ENCODE measurements at regions not wholly inside any gene's neighbourhood (a gene's known extent, or its start where the extent isn't known, plus 50 kb on each side); places are given as distances from the start of the nearest gene placed in this dataset.

DNA sequence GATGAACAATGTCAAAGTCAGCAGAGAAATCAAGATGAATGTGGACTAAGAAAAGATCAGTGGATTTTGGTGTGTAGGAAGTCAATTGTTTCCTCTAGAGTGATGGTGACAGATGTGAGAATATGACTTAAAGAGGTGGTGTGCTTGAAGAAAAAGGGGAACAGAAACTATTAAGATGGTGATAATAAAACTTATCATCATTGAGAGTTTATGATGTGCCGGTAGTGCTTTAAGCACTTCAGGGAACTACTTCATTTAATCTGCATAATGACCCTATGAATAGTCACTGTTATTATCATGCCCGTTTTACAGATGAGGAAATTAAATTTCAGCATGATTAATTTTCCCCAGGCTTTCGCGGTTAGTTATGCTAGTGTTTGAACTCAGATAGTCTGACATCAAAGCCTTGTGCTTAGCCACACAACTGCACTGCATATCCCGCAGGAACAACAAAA is 246.9 kb upstream of the LRRC7 start:
- Histone ChIP-seq H3K9ac (ENCODE audit: insufficient read depth in 1 of 2, low read length in 2 of 2) (no peak overlapping the region), H3K27ac (ENCODE audit: low read depth in 1 of 2, low read length in 1 of 2) (no peak overlapping the region), H3K9me3 (ENCODE audit: control insufficient read depth in 4 of 4, insufficient read depth in 3 of 4, low read length in 3 of 4) (peaks cover 0 to 4% (median 0%) of the 10 kb centered on the region in 4 donors), H3K27me3 (ENCODE audit: control insufficient read depth in 3 of 3, insufficient read depth in 3 of 3, low read length in 2 of 3) (no peaks in the 10 kb centered on the region), H3K4me3 (no peak overlapping the region), H3K36me3 (ENCODE audit: control insufficient read depth in 4 of 4, insufficient read depth in 4 of 4, low read length in 4 of 4) (no peaks in the 10 kb centered on the region), H3K4me1 (ENCODE audit: control insufficient read depth in 5 of 5, insufficient read depth in 5 of 5, low read length in 5 of 5) (no peaks in the 10 kb centered on the region)
- DNase-seq (no peak), ATAC-seq (ENCODE audit: insufficient read depth, low FRiP score) (no peak)
- WGBS, 2 donors, result 40 to 42% methylated on average over 5 of the region's 5 CpGs
- no peak for TF ChIP-seq CTCF (IDR thresholded peaks at IDR 0.05; ENCODE audit: control extremely low read depth, extremely low read depth)

DNA sequence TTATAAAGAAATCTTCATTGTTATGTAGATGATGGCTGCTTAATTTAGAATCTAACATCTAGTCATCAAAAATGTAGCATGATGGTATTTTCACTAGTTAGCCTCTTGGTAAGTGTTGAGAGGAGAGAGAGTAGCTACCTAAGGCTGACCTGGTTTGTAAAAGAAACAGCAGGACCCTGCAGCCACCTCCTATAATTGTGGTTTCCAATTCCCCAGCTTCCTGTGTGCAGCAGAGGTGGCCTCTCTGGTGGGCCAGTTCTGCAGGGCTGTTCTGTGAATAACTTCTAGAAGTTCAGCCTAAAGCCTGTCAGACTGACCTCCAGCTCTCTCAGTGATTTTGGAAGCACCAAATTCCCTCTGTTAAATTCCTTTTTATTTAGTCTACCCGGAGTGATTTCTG is 246.4 kb upstream of the LRRC7 start:
- Histone ChIP-seq H3K9ac (ENCODE audit: insufficient read depth in 1 of 2, low read length in 2 of 2) (no peak overlapping the region), H3K9me3 (ENCODE audit: control insufficient read depth in 4 of 4, insufficient read depth in 3 of 4, low read length in 3 of 4) (no peaks in the 10 kb centered on the region), H3K4me3 (no peak overlapping the region), H3K4me1 (ENCODE audit: control insufficient read depth in 5 of 5, insufficient read depth in 5 of 5, low read length in 5 of 5) (no peaks in the 10 kb centered on the region), H3K36me3 (ENCODE audit: control insufficient read depth in 4 of 4, insufficient read depth in 4 of 4, low read length in 4 of 4) (no peaks in the 10 kb centered on the region), H3K27me3 (ENCODE audit: control insufficient read depth in 3 of 3, insufficient read depth in 3 of 3, low read length in 2 of 3) (no peaks in the 10 kb centered on the region), H3K27ac (ENCODE audit: low read depth in 1 of 2, low read length in 1 of 2) (no peak overlapping the region)
- no peak for DNase-seq
- 64 to 65% methylated on average over 1 of the region's 1 CpG for WGBS, 2 donors
- ATAC-seq (ENCODE audit: insufficient read depth, low FRiP score), result no peak
- no peak for TF ChIP-seq CTCF (IDR thresholded peaks at IDR 0.05; ENCODE audit: control extremely low read depth, extremely low read depth)

DNA sequence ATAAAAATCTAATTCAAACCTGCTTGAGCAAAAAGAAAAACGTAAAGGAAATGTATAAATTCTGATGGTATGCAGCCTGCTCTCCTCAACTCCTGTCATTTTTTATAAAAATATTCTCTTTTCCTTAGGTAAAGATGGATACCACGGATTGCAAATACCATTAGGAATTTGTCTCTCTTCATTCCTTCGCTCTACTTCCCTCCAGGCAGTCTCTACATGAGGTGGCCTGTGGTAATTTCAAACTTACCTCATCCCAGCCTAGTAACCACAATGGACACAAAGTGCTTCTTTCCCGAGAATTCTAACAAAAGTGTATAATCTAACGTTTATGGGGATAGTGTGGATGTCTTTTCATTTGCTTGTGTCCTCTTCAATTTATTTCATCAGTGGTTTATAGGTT is 239.5 kb upstream of the LRRC7 start:
- Histone ChIP-seq H3K9me3 (ENCODE audit: control insufficient read depth in 4 of 4, insufficient read depth in 3 of 4, low read length in 3 of 4) (peaks cover 0 to 4% (median 0%) of the 10 kb centered on the region in 4 donors), H3K27me3 (ENCODE audit: control insufficient read depth in 3 of 3, insufficient read depth in 3 of 3, low read length in 2 of 3) (no peaks in the 10 kb centered on the region), H3K4me3 (no peak overlapping the region), H3K36me3 (ENCODE audit: control insufficient read depth in 4 of 4, insufficient read depth in 4 of 4, low read length in 4 of 4) (no peaks in the 10 kb centered on the region), H3K27ac (ENCODE audit: low read depth in 1 of 2, low read length in 1 of 2) (no peak overlapping the region), H3K9ac (ENCODE audit: insufficient read depth in 1 of 2, low read length in 2 of 2) (no peak overlapping the region), H3K4me1 (ENCODE audit: control insufficient read depth in 5 of 5, insufficient read depth in 5 of 5, low read length in 5 of 5) (no peaks in the 10 kb centered on the region)
- WGBS, 2 donors, result 80 to 83% methylated on average over 5 of the region's 5 CpGs
- ATAC-seq (ENCODE audit: insufficient read depth, low FRiP score), result no peak
- DNase-seq, result no peak
- TF ChIP-seq CTCF (IDR thresholded peaks at IDR 0.05; ENCODE audit: control extremely low read depth, extremely low read depth), result no peak

DNA sequence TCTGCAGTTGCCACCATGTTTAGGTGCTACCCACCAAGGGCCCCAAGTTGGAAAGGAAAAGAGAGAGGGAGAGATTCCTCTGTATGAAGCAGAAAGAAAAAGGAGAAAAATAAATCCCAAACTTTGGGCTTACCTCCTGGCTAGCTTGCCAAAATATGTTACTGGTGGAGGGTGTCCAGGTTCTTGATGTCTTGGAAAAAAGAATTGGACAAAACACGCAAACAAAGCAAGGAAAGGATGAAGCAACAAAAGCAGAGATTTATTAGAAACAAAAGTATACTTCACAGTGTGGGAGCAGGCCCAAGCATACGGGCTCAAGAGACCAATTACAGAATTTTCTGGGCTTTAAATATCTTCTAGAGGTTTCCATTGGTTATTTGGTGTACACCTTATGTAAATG is 204.5 kb upstream of the LRRC7 start:
- no peak overlapping the region for H3K4me3 ChIP-seq
- no peak overlapping the region for H3K27ac ChIP-seq (ENCODE audit: low read depth in 1 of 2, low read length in 1 of 2)
- H3K9ac ChIP-seq (ENCODE audit: insufficient read depth in 1 of 2, low read length in 2 of 2), result no peak overlapping the region
- DNase-seq (no peak), ATAC-seq (ENCODE audit: insufficient read depth, low FRiP score) (no peak)
- H3K27me3 ChIP-seq (ENCODE audit: control insufficient read depth in 3 of 3, insufficient read depth in 3 of 3, low read length in 2 of 3), result no peaks in the 10 kb centered on the region
- no peak for TF ChIP-seq CTCF (IDR thresholded peaks at IDR 0.05; ENCODE audit: control extremely low read depth, extremely low read depth)
- WGBS, 2 donors, result 77 to 89% methylated on average over 2 of the region's 2 CpGs
- H3K4me1 ChIP-seq (ENCODE audit: control insufficient read depth in 5 of 5, insufficient read depth in 5 of 5, low read length in 5 of 5), result no peaks in the 10 kb centered on the region
- no peaks in the 10 kb centered on the region for H3K36me3 ChIP-seq (ENCODE audit: control insufficient read depth in 4 of 4, insufficient read depth in 4 of 4, low read length in 4 of 4)
- H3K9me3 ChIP-seq (ENCODE audit: control insufficient read depth in 4 of 4, insufficient read depth in 3 of 4, low read length in 3 of 4), result no peaks in the 10 kb centered on the region
